Activated CD4-positive, alpha-beta T cell treated with anti-CD3 and anti-CD28 coated beads, Interleukin-10, Interleukin-2, amounts not matched to agents 100 ng/mL and 50 ng/mL, durations not matched to agents 16 hours and 8 hours (primary cell): ENCODE measurements at regions not wholly inside any gene's neighbourhood (a gene's known extent, or its start where the extent isn't known, plus 50 kb on each side); places are given as distances from the start of the nearest gene placed in this dataset.

Experiments used
- DNase-seq: peaks from one replicate; pipeline ENCODE4 v3.0.0-alpha.2; 2020

- DNase-seq, result no peak
These were observed 155.9 kb upstream of the SHB start for GRCh38 chr9:38224941-38225340.

- DNase-seq, result no peak
These were observed 147.5 kb upstream of the SHB start for GRCh38 chr9:38216572-38216971.

- no peak for DNase-seq
These were observed 146.4 kb upstream of the SHB start for GRCh38 chr9:38215465-38215864.

- DNase-seq, result no peak
These were observed 145.4 kb upstream of the SHB start for GRCh38 chr9:38214432-38214831.

DNA sequence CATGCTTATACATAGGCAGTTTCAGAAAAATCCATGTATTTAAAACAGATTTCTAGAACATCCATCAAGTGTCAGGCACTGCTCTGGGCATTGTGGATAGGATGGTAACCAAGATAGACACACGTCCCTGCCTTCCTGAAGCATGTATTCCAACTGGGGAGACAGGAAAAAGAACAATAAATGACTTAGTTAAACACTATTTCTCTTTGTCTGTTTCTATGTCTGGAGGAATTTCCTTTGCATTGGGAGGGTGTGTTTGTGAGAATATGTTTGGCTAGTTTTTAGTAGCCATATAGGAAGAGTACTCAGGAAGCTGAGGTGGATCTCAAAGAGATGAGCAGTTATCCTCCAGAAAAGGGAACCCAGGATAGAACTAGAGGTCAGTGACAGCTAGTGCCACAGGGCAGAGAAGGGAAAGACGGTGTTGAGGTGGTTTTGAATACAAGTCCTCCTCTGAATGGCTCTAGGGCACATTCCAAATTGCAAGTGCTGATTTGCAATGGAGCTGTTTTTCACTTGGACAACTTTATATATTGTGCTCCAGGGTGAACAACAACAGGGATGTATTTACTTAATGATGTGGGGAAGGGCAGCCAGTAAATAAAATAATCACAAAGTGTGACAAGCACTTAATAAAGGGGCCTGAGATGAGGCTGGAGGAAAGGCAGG, 144.7 kb upstream of the SHB start:
- no peak for DNase-seq

GRCh38 chr9:38212016-38212415, 143.0 kb upstream of the SHB start:
- DNase-seq, result no peak

DNA sequence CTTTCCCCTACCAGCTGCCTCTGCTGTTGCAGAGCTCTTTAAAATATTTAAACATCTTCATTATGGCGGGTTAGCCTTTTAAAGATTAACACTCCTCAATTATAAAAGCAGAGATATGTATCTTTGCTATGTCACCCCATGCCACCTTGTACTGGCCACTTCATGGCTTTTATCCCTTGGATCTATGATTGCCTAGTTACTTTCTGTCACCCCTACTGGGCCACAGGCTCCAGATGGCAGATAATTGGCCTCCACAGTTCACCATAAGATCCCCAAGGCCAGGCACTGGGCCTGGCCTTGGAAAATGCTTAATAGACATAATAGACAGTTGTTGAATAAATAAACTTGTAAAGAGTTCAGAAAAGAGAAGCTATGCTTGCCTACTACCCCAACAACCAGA, 142.0 kb upstream of the SHB start:
- no peak for DNase-seq

GRCh38 chr9:38208206-38208901, 139.3 kb upstream of the SHB start:
- DNase-seq, result no peak

DNA sequence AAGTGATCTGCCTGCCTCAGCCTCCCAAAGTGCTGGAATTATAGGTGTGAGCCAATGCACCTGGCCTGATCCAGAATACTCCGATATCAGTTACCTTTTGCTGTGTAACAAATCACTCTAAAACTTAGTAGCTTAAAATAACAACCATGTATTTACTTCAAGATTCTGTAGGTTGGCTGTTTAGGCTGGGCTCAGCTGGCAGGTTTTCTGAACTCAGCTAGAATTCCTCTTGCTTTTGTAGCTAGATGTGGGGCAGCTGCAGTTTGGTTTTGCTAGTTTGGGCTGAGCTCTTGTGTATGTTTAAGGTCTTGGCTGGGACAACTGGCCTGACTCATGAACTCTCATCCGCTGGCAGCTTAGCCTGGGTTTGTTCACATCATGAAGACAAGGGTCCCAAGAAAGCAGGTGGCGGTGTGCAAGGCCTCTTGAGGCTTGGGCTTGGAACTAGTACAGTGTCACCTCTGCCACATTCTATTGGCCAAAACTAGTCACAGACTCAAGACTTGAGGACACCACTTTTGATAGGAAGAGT, 138.3 kb upstream of the SHB start:
- no peak for DNase-seq

DNA sequence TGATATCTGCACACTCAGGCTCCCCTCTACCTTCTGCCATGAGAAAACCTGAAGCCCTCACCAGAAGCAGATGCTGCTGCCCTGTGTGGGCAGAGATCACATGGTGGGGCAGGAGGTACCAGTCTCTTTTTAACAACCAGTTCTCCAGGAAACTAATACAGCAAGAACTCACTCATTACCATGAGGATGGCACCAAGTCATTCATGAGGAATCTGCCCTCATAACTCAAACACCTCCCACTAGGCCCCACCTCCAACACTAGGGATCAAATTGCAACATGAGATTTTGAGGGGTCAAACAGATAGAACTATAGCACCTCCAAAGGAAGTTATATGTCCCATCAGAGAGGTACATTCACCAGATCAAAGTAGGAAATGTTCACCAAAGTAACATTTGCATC, 136.3 kb upstream of the SHB start:
- DNase-seq, result no peak

- DNase-seq, result no peak
These were observed 133.4 kb upstream of the SHB start for GRCh38 chr9:38202336-38202938.

- no peak for DNase-seq
These were observed 132.8 kb upstream of the SHB start for GRCh38 chr9:38201844-38202243.

DNA sequence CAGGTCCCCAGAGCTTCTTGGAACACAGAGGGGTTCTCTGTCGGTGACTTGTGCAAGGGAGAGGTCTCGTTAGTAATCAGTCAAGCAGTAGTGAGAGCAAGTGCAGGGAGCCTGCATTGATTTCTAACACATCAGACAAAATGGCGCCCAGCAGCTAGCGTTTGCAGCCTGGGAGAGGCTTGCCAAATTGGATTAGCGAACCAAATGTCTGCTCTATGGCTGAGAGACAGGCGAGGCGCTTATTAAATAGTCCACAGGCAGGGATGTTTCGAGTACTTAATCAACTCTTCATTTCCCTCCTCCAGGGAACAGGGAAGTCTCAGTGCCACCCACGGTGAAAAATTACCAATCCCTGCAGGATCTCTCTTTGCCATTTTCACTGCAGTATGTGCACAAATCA, 131.4 kb upstream of the SHB start:
- DNase-seq, result no peak

DNA sequence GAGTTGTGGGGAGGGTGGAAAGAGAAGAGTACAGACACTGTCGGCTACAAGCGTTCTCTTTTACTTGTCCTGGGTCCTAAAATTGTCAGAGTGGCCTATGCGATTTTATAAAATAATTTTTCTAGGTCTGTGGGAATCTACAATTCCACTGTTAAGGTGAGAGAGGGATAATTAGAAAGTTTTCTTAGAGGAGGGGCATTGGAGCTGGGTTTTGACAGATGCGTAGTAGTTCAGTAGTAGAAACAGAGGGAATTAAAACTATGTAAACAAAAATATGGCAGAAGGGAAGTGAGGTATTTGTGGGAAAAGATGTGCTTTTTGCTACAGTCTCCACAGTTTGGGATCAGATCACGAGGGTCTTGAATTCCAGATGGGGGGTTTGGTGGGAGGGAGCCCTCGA, 129.1 kb upstream of the SHB start:
- DNase-seq, result no peak

DNA sequence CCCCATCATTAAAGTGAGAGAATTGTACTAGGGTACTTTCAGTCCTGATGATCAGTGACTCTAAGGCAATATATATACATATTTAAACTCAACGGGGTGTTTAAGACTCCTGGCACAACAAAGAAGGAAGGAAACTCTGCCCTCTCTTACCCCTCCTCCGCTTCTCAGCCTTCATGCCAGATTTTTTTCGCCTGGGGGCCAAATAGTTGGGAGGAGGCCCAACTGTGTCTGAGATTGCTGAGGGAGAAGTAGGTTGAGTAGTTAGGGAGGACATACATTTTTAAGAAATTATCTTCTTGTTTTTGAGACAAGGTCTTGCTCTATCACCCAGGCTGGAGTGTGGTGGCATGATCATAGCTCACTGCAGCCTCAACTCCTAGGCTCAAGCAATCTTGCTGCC, 127.7 kb upstream of the SHB start:
- DNase-seq, result no peak

DNA sequence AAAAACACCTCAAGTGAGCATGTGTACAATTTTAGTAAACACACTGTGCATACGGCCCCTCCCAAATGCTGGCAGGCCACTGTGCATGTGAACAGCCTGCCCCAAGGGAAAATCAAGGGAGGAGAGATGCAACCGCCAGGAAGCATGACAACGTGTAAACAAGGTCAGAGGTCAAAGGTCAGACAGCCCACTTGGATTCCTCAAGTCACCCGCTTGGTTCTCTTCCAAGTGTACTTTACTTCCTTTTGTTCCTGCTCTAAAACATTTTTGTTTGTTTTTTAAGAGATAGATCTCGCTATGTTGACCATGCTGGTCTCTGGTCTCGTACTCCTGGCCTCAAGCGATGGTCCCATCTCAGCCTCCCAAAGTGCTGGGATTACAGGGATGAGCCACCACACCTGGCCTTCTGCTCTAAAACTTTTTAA, 126.7 kb upstream of the SHB start:
- DNase-seq, result no peak

DNA sequence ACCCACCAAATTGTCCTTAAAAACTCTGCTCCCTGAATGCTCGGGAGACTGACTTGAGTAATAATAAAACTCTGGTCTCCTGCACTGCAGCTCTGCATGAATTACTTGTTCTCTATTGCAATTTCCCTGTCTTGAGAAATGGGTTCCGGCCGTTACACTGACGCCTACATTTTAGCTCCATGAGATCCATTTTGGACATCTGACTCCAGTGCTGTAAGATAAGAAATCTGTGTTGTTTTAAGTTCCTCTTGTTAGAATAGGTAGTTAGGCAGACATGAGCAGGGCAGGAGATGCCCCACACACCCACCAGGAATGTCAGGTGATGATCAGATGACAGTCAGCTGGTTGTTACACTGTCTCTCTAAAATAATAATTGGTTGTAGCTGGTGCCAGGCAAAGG, 125.8 kb upstream of the SHB start:
- no peak for DNase-seq

DNA sequence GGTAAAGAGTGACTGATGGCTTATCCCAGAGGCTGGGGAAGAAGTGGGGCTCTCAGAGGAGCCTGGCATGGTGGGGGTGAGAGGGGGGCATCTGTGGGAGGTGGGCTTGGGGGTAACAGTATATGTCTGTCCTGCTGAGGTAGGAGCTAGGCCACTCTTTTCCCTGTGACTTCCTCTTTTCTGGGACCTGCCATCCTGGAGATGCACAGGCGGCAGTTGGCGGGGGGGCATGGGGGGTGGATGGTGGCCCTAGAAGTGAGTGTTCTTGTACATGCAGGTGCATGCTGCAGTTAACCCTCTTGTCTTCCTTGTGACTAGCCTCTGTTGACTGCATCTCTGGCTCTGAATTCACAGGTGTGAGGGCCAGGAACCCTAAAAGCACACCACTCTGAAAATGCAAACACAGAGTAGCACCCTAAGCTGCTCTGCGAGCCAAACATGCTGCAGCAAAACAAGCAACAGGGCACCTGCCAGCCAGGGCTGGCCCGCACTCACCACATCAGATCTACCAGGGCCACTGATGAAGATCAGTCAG, 123.8 kb upstream of the SHB start:
- no peak for DNase-seq

DNA sequence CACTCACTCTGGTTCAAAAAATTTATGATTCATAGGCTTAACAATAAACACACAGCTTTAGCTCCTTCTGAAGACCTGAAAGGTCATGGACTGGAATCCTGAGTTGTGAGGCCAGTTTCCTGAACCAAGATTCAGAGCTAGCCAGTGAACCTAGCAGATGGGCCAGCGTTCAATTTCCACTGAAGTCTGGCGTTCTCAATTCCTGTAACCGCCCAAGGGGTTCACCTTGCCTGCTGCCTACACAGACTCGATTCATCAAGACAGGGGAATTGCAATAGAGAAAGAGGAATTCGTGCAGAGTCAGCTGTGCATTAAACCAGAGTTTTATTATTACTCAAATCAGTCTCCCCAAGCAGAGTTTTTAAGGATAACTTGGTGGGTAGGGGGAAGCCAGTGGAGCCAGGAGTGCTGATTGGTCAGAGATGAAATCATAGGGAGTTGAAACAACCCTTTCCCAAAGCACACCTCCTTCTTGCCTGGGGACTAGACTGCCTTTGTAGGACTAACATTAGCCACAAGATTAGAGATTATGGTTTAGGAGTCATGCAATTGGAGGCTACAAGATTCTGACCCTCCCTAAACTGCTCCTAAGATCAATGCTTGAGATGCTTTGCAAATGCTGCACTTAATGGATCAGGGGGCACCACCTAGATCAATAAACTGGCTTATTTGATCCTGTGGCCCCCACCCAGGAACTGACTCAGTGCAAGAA, 117.5 kb upstream of the SHB start:
- no peak for DNase-seq

DNA sequence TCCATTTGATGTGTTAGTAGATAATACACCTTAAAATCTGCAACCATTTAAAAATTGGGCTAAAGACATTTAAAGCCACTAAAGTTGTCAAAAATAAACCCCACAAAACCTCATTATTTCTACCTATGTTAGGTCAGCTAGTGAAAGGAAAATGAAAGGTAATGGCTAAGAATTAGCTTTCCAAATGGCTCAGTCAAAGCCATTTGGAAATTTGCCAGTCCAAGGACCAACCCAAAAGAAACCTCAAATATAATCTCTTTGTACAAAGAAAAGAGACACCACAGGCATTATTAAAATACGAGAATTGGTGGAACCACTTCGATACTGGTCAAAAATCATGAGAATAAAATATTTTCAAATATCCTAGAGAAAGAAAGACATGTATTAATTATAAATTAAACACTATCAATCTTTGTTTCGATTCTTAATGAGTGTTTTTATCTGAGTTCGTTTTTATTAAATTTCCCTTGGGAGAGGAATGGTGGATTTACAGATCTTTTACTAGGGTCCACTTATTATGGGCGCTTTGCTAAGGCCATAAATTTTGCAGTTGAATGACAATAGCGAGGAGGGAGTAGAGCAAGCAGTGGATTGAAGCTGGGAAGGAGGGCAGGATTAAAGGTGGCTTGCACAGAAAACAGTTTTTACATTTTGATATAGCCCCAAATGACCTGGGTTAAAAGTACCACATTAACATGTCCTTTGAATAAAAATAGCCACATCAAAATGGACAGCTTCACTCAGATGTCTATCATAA, 116.8 kb upstream of the SHB start:
- no peak for DNase-seq

DNA sequence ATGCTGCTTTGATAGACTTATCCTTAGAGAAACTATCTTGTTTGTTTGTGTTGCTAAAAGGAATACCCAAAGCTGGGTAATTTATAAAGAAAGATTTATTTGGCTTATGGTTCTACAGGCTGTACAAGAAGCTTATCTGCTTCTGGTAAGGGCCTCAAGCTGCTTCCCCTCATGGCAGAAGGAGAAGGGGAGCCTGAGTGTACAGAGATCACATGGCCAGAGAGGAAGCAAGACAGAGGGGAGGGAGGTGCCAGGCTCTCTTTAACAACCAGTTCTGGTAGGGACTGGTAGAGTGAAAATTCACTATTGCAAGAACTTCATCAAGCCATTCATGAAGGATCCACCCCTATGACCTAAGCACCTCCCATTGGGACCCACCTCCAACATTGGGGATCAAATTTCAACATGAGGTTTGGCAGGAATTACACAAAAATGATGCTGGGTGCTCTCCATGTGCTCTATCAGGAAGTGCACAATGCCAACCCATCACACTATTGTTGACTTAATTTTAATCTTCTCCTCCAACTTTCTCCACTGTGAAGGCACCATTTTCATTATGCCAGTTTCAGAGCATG, 115.1 kb upstream of the SHB start:
- no peak for DNase-seq

GRCh38 chr9:38182321-38182720, 113.3 kb upstream of the SHB start:
- no peak for DNase-seq
